Prostate gland (tissue), 2 donors: ENCODE measurements at regions not wholly inside any gene's neighbourhood (a gene's known extent, or its start where the extent isn't known, plus 50 kb on each side); places are given as distances from the start of the nearest gene placed in this dataset.
"Not testable (repeated sequence)": the region's sequence is repeated elsewhere in the genome, so short reads cannot be mapped to it uniquely, and the experiment has no call there.

Experiments used
- POLR2A ChIP-seq: fragments of 450-650 bp; IDR thresholded peaks from one replicate; pipeline ENCODE4 v1.6.1; 2016; ENCODE audit warnings: antibody characterized with exemption, mild to moderate bottlenecking
- TF ChIP-seq, protein P1 (sequence below), 4 experiments: fragments of 200-600 bp in 2 of 4; fragments of 450-650 bp in 2 of 4; sonication (generic) in 2 of 4; IDR thresholded peaks; 1 replicate in 3 of 4; 2 replicates in 1 of 4; pipeline ENCODE4 v1.5.1; 2016 to 2019; ENCODE audit warnings: antibody characterized with exemption in 4 of 4, mild to moderate bottlenecking in 2 of 4, moderate library complexity in 2 of 4

DNA sequence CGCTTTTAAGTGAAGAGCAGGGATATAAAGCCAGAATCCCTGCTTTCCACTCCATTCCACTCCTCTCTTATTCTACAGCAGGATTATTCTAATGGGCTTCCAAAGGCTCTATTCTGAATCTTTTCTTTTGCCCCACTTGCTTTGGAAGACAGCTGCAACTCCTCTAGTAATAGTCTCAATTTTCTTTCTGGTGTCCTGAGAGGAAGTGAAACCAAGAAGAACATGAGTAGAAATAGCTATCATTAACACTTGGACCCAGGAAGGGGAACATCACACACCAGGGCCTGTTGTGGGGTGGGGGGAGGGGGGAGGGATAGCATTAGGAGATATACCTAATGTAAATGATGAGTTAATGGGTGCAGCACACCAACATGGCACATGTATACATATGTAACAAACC lies 1597.9 kb downstream of the OLFM4 start:
- TF ChIP-seq, protein P1, sequence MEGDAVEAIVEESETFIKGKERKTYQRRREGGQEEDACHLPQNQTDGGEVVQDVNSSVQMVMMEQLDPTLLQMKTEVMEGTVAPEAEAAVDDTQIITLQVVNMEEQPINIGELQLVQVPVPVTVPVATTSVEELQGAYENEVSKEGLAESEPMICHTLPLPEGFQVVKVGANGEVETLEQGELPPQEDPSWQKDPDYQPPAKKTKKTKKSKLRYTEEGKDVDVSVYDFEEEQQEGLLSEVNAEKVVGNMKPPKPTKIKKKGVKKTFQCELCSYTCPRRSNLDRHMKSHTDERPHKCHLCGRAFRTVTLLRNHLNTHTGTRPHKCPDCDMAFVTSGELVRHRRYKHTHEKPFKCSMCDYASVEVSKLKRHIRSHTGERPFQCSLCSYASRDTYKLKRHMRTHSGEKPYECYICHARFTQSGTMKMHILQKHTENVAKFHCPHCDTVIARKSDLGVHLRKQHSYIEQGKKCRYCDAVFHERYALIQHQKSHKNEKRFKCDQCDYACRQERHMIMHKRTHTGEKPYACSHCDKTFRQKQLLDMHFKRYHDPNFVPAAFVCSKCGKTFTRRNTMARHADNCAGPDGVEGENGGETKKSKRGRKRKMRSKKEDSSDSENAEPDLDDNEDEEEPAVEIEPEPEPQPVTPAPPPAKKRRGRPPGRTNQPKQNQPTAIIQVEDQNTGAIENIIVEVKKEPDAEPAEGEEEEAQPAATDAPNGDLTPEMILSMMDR (IDR thresholded peaks at IDR 0.05) = not testable (repeated sequence)
- not testable (repeated sequence) for TF ChIP-seq POLR2A
